ENCODE measurements at regions not wholly inside any gene's neighbourhood (a gene's known extent, or its start where the extent isn't known, plus 50 kb on each side); places are given as distances from the start of the nearest gene placed in this dataset.

DNA sequence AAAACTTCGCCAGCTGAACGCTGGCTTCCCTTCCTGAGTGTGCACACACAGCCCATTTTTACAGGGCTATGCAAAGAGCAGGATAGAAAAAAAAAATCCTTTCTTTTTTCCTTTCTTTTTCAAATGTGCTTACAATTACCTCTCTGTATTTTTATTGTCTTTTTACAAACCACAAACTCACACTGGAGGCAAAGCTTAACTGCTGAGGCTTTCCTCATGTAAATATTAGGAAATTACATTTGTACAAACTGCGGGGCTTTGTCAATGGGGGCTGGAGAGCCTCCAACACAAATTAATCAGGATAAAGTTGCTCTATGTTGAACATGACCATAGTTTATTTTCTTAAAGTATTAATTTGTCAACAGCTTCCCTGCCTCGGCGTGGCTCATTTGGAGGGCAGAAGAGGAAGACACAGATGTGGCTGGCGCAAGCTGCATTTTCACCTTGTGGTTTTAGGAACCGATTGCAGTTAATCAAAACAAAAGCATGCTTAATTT lies 411.7 kb upstream of the MKI67 start:
- no peak for DNase-seq

DNA sequence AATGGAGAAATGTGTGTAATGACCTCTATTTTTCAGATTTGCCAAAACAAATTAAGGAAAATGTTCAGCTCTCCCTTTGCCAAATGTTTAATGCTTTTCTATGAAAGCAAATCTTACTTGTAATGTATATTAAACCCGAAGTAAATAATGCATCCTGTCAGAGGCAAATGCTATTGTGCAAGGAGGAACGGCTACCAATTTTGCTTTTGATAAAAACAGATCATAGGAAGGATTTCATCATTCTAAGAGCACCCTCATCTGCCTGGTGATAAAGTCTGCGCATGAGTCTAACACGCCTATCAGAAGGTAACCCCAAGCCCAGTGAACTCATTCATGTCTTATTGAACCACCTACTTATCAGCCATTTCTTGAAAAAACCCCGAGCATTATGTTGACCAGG lies 412.4 kb upstream of the MKI67 start:
- DNase-seq: no peak

- DNase-seq: no peak
These were observed 413.4 kb upstream of the MKI67 start for GRCh38 chr10:128539510-128540127.

GRCh38 chr10:128540128-128540762 lies 414.0 kb upstream of the MKI67 start:
- DNase-seq: no peak

- no peak for DNase-seq
These were observed 414.8 kb upstream of the MKI67 start for GRCh38 chr10:128540781-128541761.

DNA sequence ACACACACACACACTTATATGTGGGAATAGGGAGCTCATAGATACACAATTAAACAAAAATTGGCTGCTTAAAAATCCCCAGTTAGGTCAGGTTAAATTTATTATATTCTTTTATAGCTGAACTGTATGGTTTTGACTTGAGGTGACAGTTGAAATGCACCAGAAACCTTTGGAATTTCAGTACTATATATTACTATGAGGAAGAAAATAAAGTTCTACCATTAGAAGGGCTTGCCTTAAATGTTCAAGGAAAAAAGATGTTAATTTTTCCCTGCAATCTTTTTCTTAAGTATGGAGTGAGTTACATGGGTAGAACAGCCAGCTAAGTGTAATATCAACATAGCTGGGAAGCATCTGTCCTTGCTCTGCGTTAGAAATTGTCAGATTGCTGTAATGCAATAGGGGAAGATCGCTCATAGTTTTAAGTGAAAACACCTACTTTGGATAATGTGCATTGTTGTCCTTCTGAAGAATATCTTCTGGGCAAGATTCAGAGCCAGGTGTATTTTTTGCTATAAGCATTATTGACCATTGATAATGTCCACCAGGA lies 415.8 kb upstream of the MKI67 start:
- DNase-seq: no peak

- DNase-seq: no peak
These were observed 416.4 kb upstream of the MKI67 start for GRCh38 chr10:128542659-128543058.

DNA sequence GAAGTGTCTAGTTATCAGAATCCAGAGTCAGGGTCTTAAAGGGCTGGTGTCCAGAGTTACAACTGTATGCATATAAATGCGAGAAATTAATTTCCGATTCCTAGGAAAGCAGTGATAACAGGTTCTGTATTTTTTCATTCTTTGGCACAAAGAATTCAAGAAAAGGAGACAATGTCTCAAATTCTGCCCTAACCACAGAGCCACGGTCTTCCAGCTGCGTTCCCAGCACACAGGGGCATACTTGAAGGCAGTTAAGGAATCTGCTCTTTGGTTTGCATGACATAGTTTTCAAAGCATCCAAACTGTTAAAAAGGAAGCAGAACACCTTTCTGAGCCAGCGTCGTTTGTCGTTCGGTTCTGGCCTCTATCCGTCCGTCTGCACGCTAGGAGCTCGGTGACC lies 416.9 kb upstream of the MKI67 start:
- no peak for DNase-seq

DNA sequence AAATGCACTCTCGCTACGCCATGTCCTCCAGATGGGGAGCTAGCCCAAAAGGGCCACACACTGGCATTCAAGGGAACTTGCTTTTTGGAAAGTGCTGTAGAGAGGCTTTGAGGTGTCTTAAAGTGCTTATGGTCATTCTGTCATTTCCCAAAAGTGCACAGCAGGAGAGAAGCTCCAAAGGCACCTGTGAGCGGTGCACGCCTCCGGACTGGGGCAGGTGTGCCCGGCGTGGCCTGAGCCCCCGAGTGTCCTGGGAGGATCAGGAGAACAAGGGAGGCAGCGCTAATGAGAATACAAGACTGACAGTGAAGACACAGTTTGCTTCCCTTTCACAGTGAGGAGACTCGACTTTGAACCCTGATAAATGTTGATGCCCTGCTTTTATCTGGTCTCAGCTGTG lies 419.0 kb upstream of the MKI67 start:
- no peak for DNase-seq

DNA sequence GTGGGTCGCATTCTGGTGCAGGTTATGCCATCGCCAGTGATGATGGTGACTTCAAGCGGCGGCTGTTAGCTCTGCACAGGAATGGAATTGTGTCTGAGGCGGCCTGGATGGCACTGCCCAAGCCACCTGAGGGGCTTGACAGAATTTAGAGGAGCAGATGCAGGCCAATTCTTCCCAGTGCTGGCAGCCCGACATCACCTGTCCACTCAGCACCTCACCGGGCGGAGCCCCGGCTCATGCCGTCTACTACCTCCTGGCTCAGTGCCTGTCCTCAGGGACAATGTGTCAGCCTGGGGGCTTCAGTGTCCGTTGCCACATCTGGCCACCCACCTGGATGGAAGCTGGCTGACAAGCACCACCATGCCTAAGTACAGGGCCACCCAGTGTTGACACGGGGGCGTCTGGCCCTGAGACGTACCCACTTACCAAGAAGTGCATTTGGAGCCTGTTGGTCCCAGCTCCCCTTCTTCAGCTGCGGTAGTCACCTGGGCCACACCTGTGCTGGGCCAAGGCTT lies 420.5 kb upstream of the MKI67 start:
- no peak for DNase-seq

GRCh38 chr10:128549101-128549608 lies 422.9 kb upstream of the MKI67 start:
- no peak for DNase-seq

GRCh38 chr10:128550045-128550444 lies 423.8 kb upstream of the MKI67 start:
- DNase-seq: no peak

DNA sequence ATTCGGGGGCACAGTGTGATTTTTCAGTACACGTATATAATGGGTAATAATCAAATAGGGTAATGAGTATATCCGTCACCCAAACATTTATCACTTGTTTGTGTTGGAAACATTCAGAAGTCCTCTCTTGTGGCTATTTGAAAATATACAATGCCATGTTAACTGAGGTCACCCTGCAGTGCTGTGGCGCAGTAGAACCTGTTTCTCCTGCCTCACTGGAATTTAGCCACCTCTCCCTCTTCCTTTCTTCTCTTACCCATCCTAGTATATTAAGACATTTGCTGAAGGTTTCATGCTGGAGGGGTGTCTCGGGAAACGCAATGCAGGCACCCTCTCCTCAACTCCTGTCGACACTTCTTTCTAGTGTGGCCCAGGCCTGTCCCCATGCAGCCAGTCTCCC lies 425.3 kb upstream of the MKI67 start:
- no peak for DNase-seq

DNA sequence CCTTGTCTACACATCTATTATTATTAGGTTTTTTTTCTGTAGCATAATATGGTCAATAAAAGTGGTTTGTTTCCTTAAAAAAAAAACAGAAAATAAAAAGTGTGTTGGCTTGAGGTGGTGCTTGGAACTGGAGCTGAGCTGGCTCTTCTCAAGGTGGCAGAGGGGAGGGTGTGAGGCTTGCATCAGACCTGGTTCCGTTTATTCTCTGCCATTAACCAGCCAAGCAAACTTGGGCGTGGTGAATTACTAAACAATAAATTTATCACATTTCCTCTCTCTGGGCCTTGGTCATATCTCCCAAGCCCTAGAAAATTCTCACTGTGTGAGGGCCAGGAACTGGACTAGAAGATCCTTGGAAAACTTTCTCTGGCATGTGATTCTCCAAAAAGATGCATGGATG lies 427.5 kb upstream of the MKI67 start:
- DNase-seq: no peak

GRCh38 chr10:128556182-128557110 lies 430.2 kb upstream of the MKI67 start:
- no peak for DNase-seq

GRCh38 chr10:128557149-128557710 lies 431.0 kb upstream of the MKI67 start:
- no peak for DNase-seq

- no peak for DNase-seq
These were observed 434.2 kb upstream of the MKI67 start for GRCh38 chr10:128560406-128560805.

DNA sequence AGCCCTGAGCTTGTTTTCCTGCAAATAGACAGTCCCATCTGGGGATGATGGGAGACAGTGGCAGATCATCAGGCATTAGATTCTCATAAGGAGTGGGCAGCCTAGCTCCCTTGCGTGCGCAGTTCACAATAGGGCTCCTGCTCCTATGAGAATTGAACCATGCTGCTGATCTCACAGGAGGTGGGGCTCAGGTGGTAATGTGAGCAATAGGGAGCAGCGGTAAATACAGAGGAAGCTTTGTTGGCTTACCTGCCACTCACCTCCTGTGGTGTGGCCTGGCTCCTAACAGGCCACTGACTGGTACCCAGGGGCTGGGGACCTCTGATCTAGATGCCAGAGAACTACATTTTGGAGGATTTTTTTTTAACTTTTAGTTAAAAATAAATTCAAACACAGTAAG lies 434.8 kb upstream of the MKI67 start:
- no peak for DNase-seq

DNA sequence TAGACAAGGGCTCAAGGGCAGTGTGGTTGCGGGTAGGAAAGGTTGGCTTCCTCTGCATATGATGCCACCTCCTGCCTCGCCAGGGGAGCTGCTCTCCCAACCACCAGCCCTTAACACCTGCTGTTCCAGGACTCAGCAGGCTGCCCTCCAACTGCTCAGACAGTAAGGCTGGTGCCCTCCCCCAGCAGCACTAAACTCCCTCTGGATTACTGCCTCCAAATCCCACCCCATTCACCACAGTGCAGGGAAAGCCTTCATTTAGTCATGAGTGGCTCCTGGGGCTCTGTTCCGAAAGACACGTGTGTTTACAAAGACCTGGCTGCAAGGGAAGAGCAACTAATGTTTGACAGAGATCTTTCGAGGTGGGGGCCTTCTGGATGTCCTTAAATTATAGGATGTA lies 437.2 kb upstream of the MKI67 start:
- DNase-seq: no peak

DNA sequence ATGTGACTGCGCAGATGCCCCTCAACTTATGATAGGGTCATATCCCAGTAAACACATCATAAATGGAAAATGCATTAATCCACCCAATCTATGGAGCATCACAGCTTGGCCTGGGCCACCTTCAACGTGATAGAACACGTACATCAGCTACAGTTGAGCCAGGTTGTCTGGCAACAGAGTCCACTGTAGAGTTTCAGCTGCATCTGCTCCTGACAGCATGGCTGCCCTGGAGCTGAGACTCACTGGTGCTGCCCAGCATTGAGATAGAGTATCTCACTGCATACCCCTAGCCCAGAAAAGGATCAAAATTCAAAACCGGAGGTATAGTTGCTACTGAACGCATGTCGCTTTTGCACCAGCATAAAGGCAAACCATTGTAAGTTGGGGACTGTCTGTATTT lies 437.7 kb upstream of the MKI67 start:
- no peak for DNase-seq

GRCh38 chr10:128566361-128566968 lies 440.2 kb upstream of the MKI67 start:
- no peak for DNase-seq

Measured in NCI-H187 (cell line).